MG63 (cell line): ENCODE measurements at regions not wholly inside any gene's neighbourhood (a gene's known extent, or its start where the extent isn't known, plus 50 kb on each side); places are given as distances from the start of the nearest gene placed in this dataset.

ENCODE experiments used
- DNase-seq: peaks from one replicate; pipeline ENCODE4 v3.0.0-alpha.2; 2020
- H3K27me3 ChIP-seq: fragments of 250-450 bp; sonication (Bioruptor Pico); 2 replicates; pipeline ENCODE4 v1.5.1; 2020; ENCODE audit warnings: mild to moderate bottlenecking, moderate library complexity
- H3K36me3 ChIP-seq: fragments of 250-450 bp; sonication (Bioruptor Pico); 2 replicates; pipeline ENCODE4 v1.5.1; 2020; ENCODE audit warnings: mild to moderate bottlenecking, moderate library complexity
- H3K4me3 ChIP-seq: fragments of 250-450 bp; sonication (Bioruptor Pico); 2 replicates; pipeline ENCODE4 v1.5.1; 2020; ENCODE audit warnings: mild to moderate bottlenecking, moderate library complexity
- H3K9me3 ChIP-seq: fragments of 250-450 bp; sonication (Bioruptor Pico); 2 replicates; pipeline ENCODE4 v1.5.1; 2020; ENCODE audit warnings: mild to moderate bottlenecking, moderate library complexity

GRCh38 chr7:23963461-23964165, 253.6 kb downstream of the STK31 start:
- Histone ChIP-seq H3K9me3 (no peaks in the 10 kb centered on the region), H3K4me3 (no peak overlapping the region), H3K36me3 (no peaks in the 10 kb centered on the region), H3K27me3 (no peaks in the 10 kb centered on the region)
- no peak for DNase-seq

DNA sequence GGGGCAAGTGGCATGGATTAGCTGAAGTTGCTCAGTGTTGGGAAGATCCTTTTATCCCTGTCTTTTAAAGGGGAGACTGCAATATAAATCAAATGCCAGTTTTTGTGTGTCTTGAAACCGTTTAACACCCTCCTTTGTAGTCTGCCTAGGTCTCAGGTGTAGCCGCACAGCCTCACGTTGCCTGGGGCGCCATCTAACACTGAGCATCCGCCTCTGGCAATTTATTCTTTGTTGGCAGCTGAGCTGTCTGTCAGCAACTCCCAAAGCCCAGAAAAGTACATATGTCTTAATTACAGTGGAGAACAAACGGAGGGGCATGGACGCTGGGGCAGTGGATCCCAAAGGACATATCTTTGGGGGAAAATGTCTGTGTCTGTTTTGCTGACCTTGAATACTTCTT, 254.7 kb downstream of the STK31 start:
- Histone ChIP-seq H3K27me3 (no peaks in the 10 kb centered on the region), H3K36me3 (no peaks in the 10 kb centered on the region), H3K9me3 (no peaks in the 10 kb centered on the region), H3K4me3 (no peak overlapping the region)
- no peak for DNase-seq

DNA sequence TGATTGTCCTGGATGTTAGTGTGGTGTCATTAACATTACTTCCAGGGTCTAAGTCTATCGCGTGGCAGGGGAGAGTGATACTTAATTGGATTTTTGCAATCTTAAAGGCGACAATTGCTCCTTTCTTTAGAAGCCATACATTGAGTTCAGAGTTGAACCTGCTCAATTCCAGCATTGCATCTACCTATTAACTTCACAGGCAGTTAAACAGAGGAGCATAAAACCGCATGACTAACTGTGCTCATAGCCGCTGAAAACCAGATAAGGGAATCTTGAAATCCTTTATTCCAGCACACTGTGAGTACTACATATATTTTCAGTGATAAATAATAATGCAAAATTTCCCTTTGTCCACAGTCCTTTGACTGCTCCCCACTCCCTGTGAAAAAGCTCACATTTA, 255.3 kb downstream of the STK31 start:
- no peaks in the 10 kb centered on the region for H3K9me3 ChIP-seq
- no peak overlapping the region for H3K4me3 ChIP-seq
- no peak for DNase-seq
- no peaks in the 10 kb centered on the region for H3K27me3 ChIP-seq
- no peaks in the 10 kb centered on the region for H3K36me3 ChIP-seq

DNA sequence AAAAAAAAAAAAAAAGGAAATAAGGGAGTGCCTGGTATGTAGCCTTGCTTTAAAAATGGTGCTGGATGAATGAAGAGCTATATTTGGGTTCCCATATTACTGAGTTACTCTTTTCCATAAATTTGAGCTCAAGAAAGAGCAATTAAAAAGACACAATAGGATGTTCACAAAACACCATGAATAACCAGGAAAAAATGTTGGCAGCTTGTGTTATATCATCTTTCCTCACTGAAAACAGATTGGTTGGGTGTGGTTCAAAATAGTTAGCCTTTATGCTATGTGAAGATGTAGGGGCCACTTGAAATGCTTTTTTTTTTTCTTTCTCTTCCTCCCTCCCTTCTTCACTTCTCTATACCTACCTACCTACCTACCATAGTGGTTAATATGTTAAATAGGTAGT, 256.9 kb downstream of the STK31 start:
- DNase-seq, result no peak
- Histone ChIP-seq H3K9me3 (no peaks in the 10 kb centered on the region), H3K36me3 (no peaks in the 10 kb centered on the region), H3K4me3 (no peak overlapping the region), H3K27me3 (no peaks in the 10 kb centered on the region)

GRCh38 chr7:23967949-23968599, 258.1 kb downstream of the STK31 start:
- no peak for DNase-seq
- Histone ChIP-seq H3K9me3 (no peaks in the 10 kb centered on the region), H3K36me3 (no peaks in the 10 kb centered on the region), H3K4me3 (no peak overlapping the region), H3K27me3 (no peaks in the 10 kb centered on the region)

DNA sequence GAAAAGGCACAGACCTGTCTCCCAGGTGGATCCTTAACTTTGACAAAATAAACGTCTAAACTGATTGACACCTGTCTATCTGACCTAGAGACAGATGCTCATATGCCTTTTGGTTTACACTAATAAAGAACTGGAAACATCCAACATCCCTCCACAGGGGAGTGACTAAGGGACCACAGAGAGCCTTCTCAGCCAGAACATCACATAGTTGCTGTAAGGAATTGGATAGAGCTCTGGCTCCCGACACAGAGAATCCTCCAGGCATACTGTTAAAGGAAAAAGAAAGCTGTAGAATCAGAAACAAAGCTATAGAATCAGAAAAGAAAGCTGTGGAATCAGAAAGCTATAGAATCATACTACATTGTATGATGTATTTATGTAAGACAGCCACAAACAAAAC, 258.8 kb downstream of the STK31 start:
- Histone ChIP-seq H3K9me3 (no peaks in the 10 kb centered on the region), H3K27me3 (no peaks in the 10 kb centered on the region), H3K4me3 (no peak overlapping the region), H3K36me3 (no peaks in the 10 kb centered on the region)
- no peak for DNase-seq

- Histone ChIP-seq H3K4me3 (no peak overlapping the region), H3K36me3 (no peaks in the 10 kb centered on the region), H3K9me3 (no peaks in the 10 kb centered on the region), H3K27me3 (no peaks in the 10 kb centered on the region)
- DNase-seq, result no peak
Measured at GRCh38 chr7:23969443-23969842, 259.4 kb downstream of the STK31 start.

DNA sequence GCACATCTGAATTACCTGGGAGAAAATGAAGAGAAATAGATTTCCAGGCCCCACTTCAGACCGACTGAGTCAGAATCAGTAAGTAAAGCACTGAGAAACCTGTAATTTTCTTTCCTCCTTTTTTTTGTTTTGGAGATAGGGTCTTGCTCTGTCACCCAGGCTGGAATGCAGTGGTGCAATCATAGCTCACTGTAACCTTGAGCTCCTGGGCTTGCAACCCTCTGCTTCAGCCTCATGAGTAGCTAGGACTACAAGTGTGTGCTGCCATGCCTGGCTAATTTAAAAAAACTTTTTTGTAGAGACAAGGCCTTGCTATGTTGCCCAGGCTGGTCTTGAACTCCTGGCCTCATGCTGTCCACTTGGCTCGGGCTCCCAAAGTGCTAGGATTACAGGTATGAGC, 260.2 kb downstream of the STK31 start:
- no peak overlapping the region for H3K4me3 ChIP-seq
- no peaks in the 10 kb centered on the region for H3K27me3 ChIP-seq
- no peaks in the 10 kb centered on the region for H3K9me3 ChIP-seq
- DNase-seq, result no peak
- no peaks in the 10 kb centered on the region for H3K36me3 ChIP-seq

DNA sequence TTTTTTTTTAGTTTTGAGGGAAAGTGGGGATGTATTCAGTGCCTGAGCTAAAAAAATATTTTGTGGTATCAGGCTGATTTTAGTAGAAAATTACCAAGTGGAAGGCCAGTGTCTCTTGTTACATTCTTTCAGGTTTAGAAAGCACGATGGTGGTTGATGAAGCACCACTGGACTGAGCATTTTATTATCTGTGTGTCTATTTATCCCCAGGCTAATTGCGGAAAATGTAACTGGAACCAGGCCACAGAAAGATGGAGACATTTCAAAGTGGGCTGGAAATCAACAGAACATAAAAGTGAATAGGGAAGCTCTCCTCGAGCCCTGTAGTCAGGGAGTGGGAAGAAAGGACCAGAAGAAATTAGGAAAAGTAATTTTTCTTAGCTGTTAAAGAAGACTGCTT, 261.0 kb downstream of the STK31 start:
- Histone ChIP-seq H3K27me3 (no peaks in the 10 kb centered on the region), H3K4me3 (no peak overlapping the region), H3K9me3 (no peaks in the 10 kb centered on the region), H3K36me3 (no peaks in the 10 kb centered on the region)
- no peak for DNase-seq

DNA sequence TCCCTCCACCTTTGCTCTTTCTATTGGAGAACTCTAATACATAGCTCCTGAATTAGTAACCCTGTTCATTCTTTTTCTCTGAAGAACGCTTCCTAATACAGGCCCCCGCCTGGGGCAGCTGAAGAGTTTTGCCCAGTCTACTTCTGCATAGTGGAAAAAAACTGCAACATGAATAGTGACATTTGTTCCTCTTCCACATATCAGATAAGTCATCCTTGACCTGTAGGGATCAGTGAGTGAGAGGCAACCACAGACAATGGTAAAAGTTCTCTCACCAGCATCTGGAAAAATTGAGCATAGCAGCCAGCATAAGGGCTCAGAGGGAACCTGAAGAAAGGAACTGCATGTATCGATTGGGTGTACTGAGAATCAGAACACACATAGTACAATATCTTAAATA, 262.0 kb downstream of the STK31 start:
- H3K9me3 ChIP-seq, result no peaks in the 10 kb centered on the region
- no peaks in the 10 kb centered on the region for H3K36me3 ChIP-seq
- no peaks in the 10 kb centered on the region for H3K27me3 ChIP-seq
- no peak for DNase-seq
- no peak overlapping the region for H3K4me3 ChIP-seq

DNA sequence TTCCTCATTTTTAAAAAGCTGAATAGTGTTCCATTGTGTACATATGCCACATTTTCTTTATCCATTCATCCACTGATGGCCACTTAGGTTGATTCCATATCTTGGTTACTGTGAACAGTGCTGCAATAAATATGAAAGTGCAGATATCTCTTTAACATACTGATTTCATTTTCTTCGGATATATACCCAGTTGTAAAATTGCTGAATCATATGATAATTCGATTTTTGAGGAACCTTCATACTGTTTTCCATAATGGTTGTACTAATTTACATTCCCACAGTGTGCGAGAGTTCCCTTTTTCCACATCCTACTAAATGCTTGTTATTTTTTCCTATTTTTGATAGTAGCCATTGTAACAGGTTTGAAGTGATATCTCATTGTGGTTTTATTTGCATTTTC, 263.2 kb downstream of the STK31 start:
- H3K9me3 ChIP-seq, result no peaks in the 10 kb centered on the region
- no peaks in the 10 kb centered on the region for H3K36me3 ChIP-seq
- H3K4me3 ChIP-seq, result no peak overlapping the region
- no peaks in the 10 kb centered on the region for H3K27me3 ChIP-seq
- no peak for DNase-seq

GRCh38 chr7:23980081-23980480, 270.1 kb downstream of the STK31 start:
- Histone ChIP-seq H3K9me3 (no peaks in the 10 kb centered on the region; the same call in none of the 2 replicates), H3K27me3 (no peaks in the 10 kb centered on the region), H3K4me3 (no peak overlapping the region), H3K36me3 (no peaks in the 10 kb centered on the region)
- DNase-seq, result no peak

DNA sequence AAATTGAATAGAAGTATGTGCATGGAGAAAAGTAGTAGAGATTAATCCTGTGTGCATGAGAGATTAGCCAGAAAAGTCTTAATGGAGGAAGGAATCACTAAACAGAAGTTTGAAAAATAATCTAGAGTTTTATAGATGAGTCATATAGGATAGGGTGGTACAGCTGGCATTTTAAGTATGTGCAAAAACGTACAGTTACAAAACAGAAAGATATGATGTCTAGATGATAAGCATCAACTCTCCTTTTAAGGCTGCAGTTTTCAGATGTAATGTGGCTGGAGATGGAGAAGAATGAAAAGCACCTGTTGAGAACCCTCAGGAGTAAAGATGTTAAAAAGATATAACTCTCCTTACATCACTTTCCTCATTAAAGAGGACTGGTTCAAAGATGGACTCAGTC, 271.3 kb downstream of the STK31 start:
- Histone ChIP-seq H3K9me3 (no peaks in the 10 kb centered on the region; the same call in none of the 2 replicates), H3K27me3 (no peaks in the 10 kb centered on the region), H3K4me3 (no peak overlapping the region), H3K36me3 (no peaks in the 10 kb centered on the region)
- DNase-seq, result no peak

GRCh38 chr7:23981758-23982157, 271.7 kb downstream of the STK31 start:
- Histone ChIP-seq H3K9me3 (no peaks in the 10 kb centered on the region; the same call in none of the 2 replicates), H3K4me3 (no peak overlapping the region), H3K27me3 (no peaks in the 10 kb centered on the region), H3K36me3 (no peaks in the 10 kb centered on the region)
- no peak for DNase-seq

DNA sequence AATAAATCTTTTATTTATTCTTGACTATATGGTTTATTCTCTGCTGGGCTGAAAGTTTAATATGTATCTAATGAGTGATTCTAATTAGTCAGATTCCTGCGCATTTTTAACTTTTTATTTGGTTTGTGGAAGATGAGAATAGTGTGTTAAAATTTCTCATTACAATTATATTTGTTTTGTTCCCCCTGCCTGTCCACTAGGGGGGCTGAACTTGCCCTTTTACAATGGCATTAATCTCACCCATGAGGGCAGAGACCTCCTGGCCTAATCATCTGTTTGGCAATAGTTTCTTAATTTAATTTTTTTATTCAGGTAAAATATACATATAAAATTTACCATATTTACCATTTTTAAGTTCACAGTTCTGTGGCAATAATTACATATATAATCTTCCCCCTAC, 278.5 kb upstream of the NPY start:
- H3K9me3 ChIP-seq, result 0 out of 2 replicates have a peak, but pooled peaks cover 2% of the 10 kb centered on the region
- H3K36me3 ChIP-seq, result no peaks in the 10 kb centered on the region
- DNase-seq, result no peak
- no peaks in the 10 kb centered on the region for H3K27me3 ChIP-seq
- H3K4me3 ChIP-seq, result no peak overlapping the region

- Histone ChIP-seq H3K27me3 (no peaks in the 10 kb centered on the region), H3K9me3 (peaks cover 11% of the 10 kb centered on the region; the same call in 1 of the 2 replicates), H3K36me3 (no peaks in the 10 kb centered on the region), H3K4me3 (no peak overlapping the region)
- DNase-seq, result no peak
Measured at GRCh38 chr7:24010495-24010894, 273.5 kb upstream of the NPY start.

DNA sequence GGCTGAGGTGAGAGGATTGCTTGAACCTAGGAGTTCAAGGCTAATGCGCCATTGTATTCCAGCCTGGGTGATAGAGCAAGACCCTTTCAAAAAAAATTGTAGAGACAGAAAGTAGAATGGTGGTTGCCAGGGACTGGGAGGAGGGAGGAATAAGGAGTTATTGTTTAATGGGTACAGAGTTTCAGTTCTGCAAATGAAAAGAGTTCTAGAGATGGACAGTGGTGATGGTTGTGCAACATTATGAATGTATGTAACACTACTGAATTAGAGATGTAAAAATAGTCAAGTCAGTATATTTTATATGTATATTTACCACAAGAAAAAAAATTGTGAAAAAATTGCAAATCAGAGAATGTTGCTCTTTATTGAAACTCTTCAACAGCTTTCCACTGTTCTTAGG, 266.5 kb upstream of the NPY start:
- Histone ChIP-seq H3K4me3 (no peak overlapping the region), H3K27me3 (no peaks in the 10 kb centered on the region), H3K9me3 (peaks cover 7% of the 10 kb centered on the region; the same call in 1 of the 2 replicates), H3K36me3 (no peaks in the 10 kb centered on the region)
- DNase-seq, result no peak

DNA sequence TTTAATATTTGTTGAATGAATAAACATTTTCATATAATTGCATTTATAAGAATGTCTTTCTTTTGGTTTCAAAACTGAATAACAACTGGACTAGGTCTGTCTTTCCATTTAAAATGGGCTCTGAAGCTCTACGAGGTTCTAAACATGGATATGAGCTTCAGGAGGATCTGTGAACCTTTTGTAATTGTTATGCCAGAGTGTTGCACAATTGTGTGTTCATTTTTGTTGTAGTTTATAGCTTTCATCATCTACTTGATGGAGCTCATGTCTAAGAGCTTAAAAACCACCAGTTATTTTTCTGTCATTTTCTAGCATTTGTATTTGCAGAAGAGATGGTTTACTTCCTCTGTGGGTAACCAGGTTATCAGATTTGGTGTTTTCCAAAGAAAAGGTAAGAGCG, 265.7 kb upstream of the NPY start:
- H3K4me3 ChIP-seq, result no peak overlapping the region
- no peaks in the 10 kb centered on the region for H3K9me3 ChIP-seq
- no peak for DNase-seq
- no peaks in the 10 kb centered on the region for H3K27me3 ChIP-seq
- H3K36me3 ChIP-seq, result no peaks in the 10 kb centered on the region
